Mesothelial cell of epicardium (in vitro differentiated cells): ENCODE measurements at regions not wholly inside any gene's neighbourhood (a gene's known extent, or its start where the extent isn't known, plus 50 kb on each side); places are given as distances from the start of the nearest gene placed in this dataset. TPM values are rescaled to one million over a fixed set of nuclear protein-coding genes. Genes with fewer than 3 reads are reported as not detected.

Source experiments
- DNase-seq, 2 experiments: peaks; one replicate each; pipeline ENCODE4 v3.0.0; 2021; ENCODE audit warnings: low spot score in 2 of 2; ENCODE audit not compliant: unreplicated experiment in 2 of 2
- H3K27ac Mint-ChIP-seq: 2 replicates; pipeline ENCODE4 v1.8.0; 2021; ENCODE audit warnings: mixed read lengths
- H3K27me3 Mint-ChIP-seq: 2 replicates; pipeline ENCODE4 v1.8.0; 2021; ENCODE audit warnings: low read depth, mixed read lengths
- H3K36me3 Mint-ChIP-seq: 2 replicates; pipeline ENCODE4 v1.8.0; 2021; ENCODE audit warnings: mixed read lengths
- H3K4me1 Mint-ChIP-seq: 2 replicates; pipeline ENCODE4 v1.8.0; 2021; ENCODE audit warnings: mixed read lengths
- H3K4me3 Mint-ChIP-seq: 2 replicates; pipeline ENCODE4 v1.8.0; 2021; ENCODE audit warnings: mild to moderate bottlenecking, moderate library complexity, mixed read lengths
- H3K9me3 Mint-ChIP-seq: 2 replicates; pipeline ENCODE4 v1.8.0; 2021; ENCODE audit warnings: mixed read lengths
- CTCF ChIP-seq: fragments of 200-600 bp; sonication (generic); IDR thresholded peaks from one replicate; pipeline ENCODE4 v1.5.0; 2021; ENCODE audit warnings: antibody characterized with exemption; ENCODE audit not compliant: unreplicated experiment
- microRNA-seq: library from miRNA; unstranded; fragments of <30 nt; microRNA quantifications from one replicate; pipeline ENCODE4 v1.2.0, GENCODE V29; 2021; ENCODE audit warnings: inconsistent platforms, mixed read lengths

- no peak for DNase-seq
- H3K9me3 Mint-ChIP-seq: no peaks in the 10 kb centered on the region
- H3K4me1 Mint-ChIP-seq: peaks cover 44% of the 10 kb centered on the region
- H3K36me3 Mint-ChIP-seq: no peaks in the 10 kb centered on the region
- H3K27me3 Mint-ChIP-seq: no peaks in the 10 kb centered on the region
- H3K27ac Mint-ChIP-seq: no peak overlapping the region
- H3K4me3 Mint-ChIP-seq: no peak overlapping the region
- no peak for TF ChIP-seq CTCF
Observed at GRCh38 chr6:37551002-37551401, 51.3 kb upstream of the CCDC167 start.

- H3K9me3 Mint-ChIP-seq: no peaks in the 10 kb centered on the region
- H3K4me1 Mint-ChIP-seq: peaks cover 39% of the 10 kb centered on the region
- H3K36me3 Mint-ChIP-seq: no peaks in the 10 kb centered on the region
- H3K27me3 Mint-ChIP-seq: no peaks in the 10 kb centered on the region
- no peak overlapping the region for H3K4me3 Mint-ChIP-seq
- TF ChIP-seq CTCF: no peak
- no peak overlapping the region for H3K27ac Mint-ChIP-seq
- DNase-seq: no peak
Observed at GRCh38 chr6:37550191-37550831, 50.6 kb upstream of the CCDC167 start.

GRCh38 chr6:37549558-37549957 lies 49.9 kb upstream of the CCDC167 start:
- no peak overlapping the region for H3K4me3 Mint-ChIP-seq

More at GRCh38 chr6:37549558-37549957, 49.9 kb upstream of the CCDC167 start:
- no peak overlapping the region for H3K27ac Mint-ChIP-seq
- peaks cover 31% of the 10 kb centered on the region for H3K4me1 Mint-ChIP-seq
- no peak for DNase-seq
- H3K27me3 Mint-ChIP-seq: no peaks in the 10 kb centered on the region
- H3K36me3 Mint-ChIP-seq: no peaks in the 10 kb centered on the region
- H3K9me3 Mint-ChIP-seq: no peaks in the 10 kb centered on the region
- TF ChIP-seq CTCF: no peak

Small RNA genes lying in the stretch of these regions (microRNA-seq; reads per million reads assigned to microRNA genes)
- not detected for gene MIR4462
